ENCODE measurements at regions not wholly inside any gene's neighbourhood (a gene's known extent, or its start where the extent isn't known, plus 50 kb on each side); places are given as distances from the start of the nearest gene placed in this dataset.
A peak's percentile ranks its signal among the peaks of the same experiment; 100 is the strongest.

DNA sequence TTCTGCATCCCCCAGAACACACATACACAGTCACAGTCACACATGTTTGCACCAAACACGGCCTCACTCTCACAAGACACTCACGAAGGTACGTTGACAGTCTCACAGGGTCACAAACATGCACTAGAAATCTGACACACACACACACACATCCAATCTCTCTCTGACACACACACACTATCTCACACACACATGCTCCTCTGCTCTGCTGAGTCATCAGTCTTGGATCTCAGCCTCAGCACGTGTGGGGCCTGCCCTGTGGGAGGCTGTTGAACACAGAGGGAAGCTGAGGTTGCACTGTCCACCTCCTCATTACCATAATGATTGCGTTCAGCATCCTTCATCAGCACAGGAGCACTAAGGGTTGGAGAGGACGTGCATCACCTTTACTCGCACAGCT lies 188.8 kb downstream of the MTRR start:
- TF ChIP-seq, protein P1, sequence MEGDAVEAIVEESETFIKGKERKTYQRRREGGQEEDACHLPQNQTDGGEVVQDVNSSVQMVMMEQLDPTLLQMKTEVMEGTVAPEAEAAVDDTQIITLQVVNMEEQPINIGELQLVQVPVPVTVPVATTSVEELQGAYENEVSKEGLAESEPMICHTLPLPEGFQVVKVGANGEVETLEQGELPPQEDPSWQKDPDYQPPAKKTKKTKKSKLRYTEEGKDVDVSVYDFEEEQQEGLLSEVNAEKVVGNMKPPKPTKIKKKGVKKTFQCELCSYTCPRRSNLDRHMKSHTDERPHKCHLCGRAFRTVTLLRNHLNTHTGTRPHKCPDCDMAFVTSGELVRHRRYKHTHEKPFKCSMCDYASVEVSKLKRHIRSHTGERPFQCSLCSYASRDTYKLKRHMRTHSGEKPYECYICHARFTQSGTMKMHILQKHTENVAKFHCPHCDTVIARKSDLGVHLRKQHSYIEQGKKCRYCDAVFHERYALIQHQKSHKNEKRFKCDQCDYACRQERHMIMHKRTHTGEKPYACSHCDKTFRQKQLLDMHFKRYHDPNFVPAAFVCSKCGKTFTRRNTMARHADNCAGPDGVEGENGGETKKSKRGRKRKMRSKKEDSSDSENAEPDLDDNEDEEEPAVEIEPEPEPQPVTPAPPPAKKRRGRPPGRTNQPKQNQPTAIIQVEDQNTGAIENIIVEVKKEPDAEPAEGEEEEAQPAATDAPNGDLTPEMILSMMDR (IDR thresholded peaks at IDR 0.05) = no peak
- H3K36me3 ChIP-seq (ENCODE audit: control insufficient read depth, insufficient read depth, low read length) = no peaks in the 10 kb centered on the region
- peaks cover 5% of the 10 kb centered on the region for H3K4me1 ChIP-seq
- no peaks in the 10 kb centered on the region for H3K27me3 ChIP-seq (ENCODE audit: control insufficient read depth, insufficient read depth, low read length)
- H3K4me2 ChIP-seq (ENCODE audit: low read length) = no peak overlapping the region
- H3K27ac ChIP-seq = no peak overlapping the region
- H2AFZ ChIP-seq = no peak overlapping the region
- H3K79me2 ChIP-seq = no peaks in the 10 kb centered on the region
- no peaks in the 10 kb centered on the region for H3K9me3 ChIP-seq (ENCODE audit: control insufficient read depth, low read length)
- H3K4me3 ChIP-seq (ENCODE audit: low read depth, low read length) = no peak overlapping the region
- H3K9ac ChIP-seq = no peak overlapping the region

DNA sequence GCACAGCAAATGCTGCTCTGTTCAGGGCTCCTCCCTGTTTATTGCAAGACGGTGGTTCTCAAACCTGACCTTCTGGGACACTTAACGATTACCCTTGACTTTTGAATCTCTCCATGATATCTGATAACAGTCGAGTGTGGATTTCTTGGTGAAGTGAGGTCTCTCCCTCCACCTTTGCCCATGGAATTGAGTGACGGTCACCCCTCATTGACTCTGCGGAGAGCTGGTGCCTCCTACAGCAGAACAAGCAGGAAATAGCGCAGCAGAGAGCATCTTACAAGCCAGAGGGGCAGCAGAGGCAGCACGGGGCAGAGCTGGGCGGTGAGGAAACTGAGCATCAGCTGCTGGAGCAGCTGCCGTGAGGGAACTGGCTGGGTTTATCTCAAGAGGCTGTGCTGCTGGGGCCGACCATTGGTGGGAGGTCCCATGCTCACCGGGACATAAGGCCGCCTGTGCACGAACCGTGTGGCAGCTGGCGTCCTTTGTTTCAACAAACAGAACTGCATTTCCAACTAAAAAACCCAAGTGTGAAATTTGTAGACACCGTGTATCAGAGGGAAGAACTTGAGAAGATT lies 189.8 kb downstream of the MTRR start:
- Histone ChIP-seq H3K4me3 (ENCODE audit: low read depth, low read length) (no peak overlapping the region), H3K27me3 (ENCODE audit: control insufficient read depth, insufficient read depth, low read length) (no peaks in the 10 kb centered on the region), H3K4me2 (ENCODE audit: low read length) (no peak overlapping the region), H3K9ac (no peak overlapping the region), H2AFZ (no peak overlapping the region), H3K9me3 (ENCODE audit: control insufficient read depth, low read length) (no peaks in the 10 kb centered on the region), H3K36me3 (ENCODE audit: control insufficient read depth, insufficient read depth, low read length) (no peaks in the 10 kb centered on the region), H3K27ac (no peak overlapping the region), H3K4me1 (peaks cover 5% of the 10 kb centered on the region), H3K79me2 (no peaks in the 10 kb centered on the region)
- TF ChIP-seq, protein P1 (IDR thresholded peaks at IDR 0.05) = no peak

GRCh38 chr5:8059337-8059736 lies 190.4 kb downstream of the MTRR start:
- H2AFZ ChIP-seq = no peak overlapping the region
- H3K4me2 ChIP-seq (ENCODE audit: low read length) = no peak overlapping the region
- H3K4me1 ChIP-seq = peaks cover 5% of the 10 kb centered on the region
- H3K9ac ChIP-seq = no peak overlapping the region
- H3K27me3 ChIP-seq (ENCODE audit: control insufficient read depth, insufficient read depth, low read length) = no peaks in the 10 kb centered on the region
- H3K36me3 ChIP-seq (ENCODE audit: control insufficient read depth, insufficient read depth, low read length) = no peaks in the 10 kb centered on the region
- no peak overlapping the region for H3K4me3 ChIP-seq (ENCODE audit: low read depth, low read length)
- H3K9me3 ChIP-seq (ENCODE audit: control insufficient read depth, low read length) = no peaks in the 10 kb centered on the region
- no peaks in the 10 kb centered on the region for H3K79me2 ChIP-seq
- TF ChIP-seq, protein P1 (IDR thresholded peaks at IDR 0.05) = no peak
- no peak overlapping the region for H3K27ac ChIP-seq

DNA sequence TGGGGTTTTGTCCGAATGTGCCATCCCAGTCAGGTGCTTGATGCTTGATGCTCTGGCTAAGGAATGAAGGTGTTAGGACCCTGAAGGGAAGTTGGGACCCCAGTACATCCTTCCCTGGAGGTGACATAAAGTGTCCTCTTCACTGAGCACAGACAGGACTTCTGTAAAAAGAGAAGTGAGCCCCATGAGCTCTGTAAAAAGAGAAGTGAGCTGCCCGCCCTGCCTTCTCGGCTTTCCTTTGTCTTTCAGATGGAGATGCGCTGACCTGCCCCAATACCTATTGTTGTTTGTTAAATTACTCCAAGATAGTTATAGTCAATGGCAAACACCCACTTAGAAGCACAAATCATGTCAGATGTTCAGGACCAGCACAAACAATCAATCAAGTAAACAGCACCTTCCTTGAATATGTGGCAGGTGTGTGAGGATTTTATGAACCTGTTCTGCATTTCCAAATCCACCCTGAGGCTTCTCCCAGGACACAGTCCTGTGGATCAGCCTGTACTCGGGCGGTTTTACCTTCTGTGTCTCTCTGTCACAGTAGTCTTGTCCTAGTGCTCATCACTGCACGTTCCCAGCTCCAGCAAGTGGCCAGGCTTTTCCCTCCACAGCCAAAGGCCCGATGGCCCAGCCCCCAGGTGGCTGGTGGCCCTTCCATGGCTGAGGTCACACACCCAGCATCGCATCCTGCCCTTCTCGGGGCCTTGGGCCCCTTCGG lies 191.4 kb downstream of the MTRR start:
- H2AFZ ChIP-seq = peak overlapping the region; percentile 31
- no peaks in the 10 kb centered on the region for H3K36me3 ChIP-seq (ENCODE audit: control insufficient read depth, insufficient read depth, low read length)
- no peak overlapping the region for H3K9ac ChIP-seq
- TF ChIP-seq, protein P1 (IDR thresholded peaks at IDR 0.05) = no peak
- no peak overlapping the region for H3K4me2 ChIP-seq (ENCODE audit: low read length)
- no peak overlapping the region for H3K27ac ChIP-seq
- no peaks in the 10 kb centered on the region for H3K79me2 ChIP-seq
- H3K4me1 ChIP-seq = peaks cover 5% of the 10 kb centered on the region
- no peak overlapping the region for H3K4me3 ChIP-seq (ENCODE audit: low read depth, low read length)
- H3K27me3 ChIP-seq (ENCODE audit: control insufficient read depth, insufficient read depth, low read length) = no peaks in the 10 kb centered on the region
- no peaks in the 10 kb centered on the region for H3K9me3 ChIP-seq (ENCODE audit: control insufficient read depth, low read length)

All from parathyroid adenoma (tissue), 2 donors.